Hematopoietic multipotent progenitor cell treated with erythropoietin and hydrocortisone succinate and interleukin-3 and kit ligand, for 17 days (in vitro differentiated cells): ENCODE measurements at regions not wholly inside any gene's neighbourhood (a gene's known extent, or its start where the extent isn't known, plus 50 kb on each side); places are given as distances from the start of the nearest gene placed in this dataset.
"Not testable (repeated sequence)": the region's sequence is repeated elsewhere in the genome, so short reads cannot be mapped to it uniquely, and the experiment has no call there.

Experiments used
- DNase-seq: peaks from one replicate; pipeline ENCODE4 v3.0.0-alpha.2; 2015; ENCODE audit warnings: low spot score

- DNase-seq = no peak
Measured at GRCh38 chr16:59169168-59169567, 435.1 kb upstream of the GOT2 start.

- no peak for DNase-seq
Measured at GRCh38 chr16:59168461-59169114, 434.5 kb upstream of the GOT2 start.

GRCh38 chr16:59164461-59164860 lies 430.3 kb upstream of the GOT2 start:
- no peak for DNase-seq

GRCh38 chr16:59163371-59164055 lies 429.4 kb upstream of the GOT2 start:
- DNase-seq = no peak

GRCh38 chr16:59161679-59162078 lies 427.6 kb upstream of the GOT2 start:
- DNase-seq = no peak

- no peak for DNase-seq
Measured at GRCh38 chr16:59154295-59154694, 420.2 kb upstream of the GOT2 start.

GRCh38 chr16:59148769-59149155 lies 414.6 kb upstream of the GOT2 start:
- no peak for DNase-seq

- DNase-seq = no peak
Measured at GRCh38 chr16:59148056-59148768, 414.1 kb upstream of the GOT2 start.

- no peak for DNase-seq
Measured at GRCh38 chr16:59146140-59146539, 412.0 kb upstream of the GOT2 start.

GRCh38 chr16:59144841-59145240 lies 410.7 kb upstream of the GOT2 start:
- DNase-seq = no peak

GRCh38 chr16:59144326-59144725 lies 410.2 kb upstream of the GOT2 start:
- no peak for DNase-seq

GRCh38 chr16:59126486-59126885 lies 392.4 kb upstream of the GOT2 start:
- DNase-seq = no peak

GRCh38 chr16:59124056-59124455 lies 389.9 kb upstream of the GOT2 start:
- no peak for DNase-seq

- DNase-seq = no peak
Measured at GRCh38 chr16:59123479-59123878, 389.4 kb upstream of the GOT2 start.

GRCh38 chr16:59122262-59122537 lies 388.1 kb upstream of the GOT2 start:
- no peak for DNase-seq

GRCh38 chr16:59121411-59122261 lies 387.5 kb upstream of the GOT2 start:
- no peak for DNase-seq

GRCh38 chr16:59116744-59117143 lies 382.6 kb upstream of the GOT2 start:
- DNase-seq = no peak

- DNase-seq = no peak
Measured at GRCh38 chr16:59114790-59115189, 380.7 kb upstream of the GOT2 start.

GRCh38 chr16:59113004-59113670 lies 379.0 kb upstream of the GOT2 start:
- DNase-seq = no peak

- no peak for DNase-seq
Measured at GRCh38 chr16:59111280-59111679, 377.2 kb upstream of the GOT2 start.

- DNase-seq = no peak
Measured at GRCh38 chr16:59108374-59108773, 374.3 kb upstream of the GOT2 start.

GRCh38 chr16:59096682-59097081 lies 362.6 kb upstream of the GOT2 start:
- DNase-seq = not testable (repeated sequence)
